Mesendoderm (in vitro differentiated cells): ENCODE measurements at regions not wholly inside any gene's neighbourhood (a gene's known extent, or its start where the extent isn't known, plus 50 kb on each side); places are given as distances from the start of the nearest gene placed in this dataset.

ENCODE experiments used
- DNase-seq: peaks from one replicate; pipeline ENCODE4 v3.0.0; 2013
- H2AK5ac ChIP-seq: 2 replicates; pipeline ENCODE4 v1.6.1; 2013; ENCODE audit warnings: low read length, inconsistent platforms
- H2BK120ac ChIP-seq: 2 replicates; pipeline ENCODE4 v1.6.1; 2013; ENCODE audit warnings: low read depth, mild to moderate bottlenecking, low read length, moderate library complexity, mixed read lengths
- H2BK15ac ChIP-seq: replicated peaks from 2 replicates; pipeline ENCODE4 v1.6.1; 2013; ENCODE audit warnings: low read depth, mild to moderate bottlenecking, moderate library complexity
- H2BK5ac ChIP-seq: 2 replicates; pipeline ENCODE4 v1.6.1; 2013; ENCODE audit warnings: low read length, inconsistent platforms
- H3K18ac ChIP-seq: 2 replicates; pipeline ENCODE4 v1.6.1; 2013; ENCODE audit warnings: mild to moderate bottlenecking, low read length, mixed read lengths
- H3K23ac ChIP-seq: one replicate; pipeline ENCODE4 v1.6.1; 2013; ENCODE audit warnings: low read length
- H3K27ac ChIP-seq: 2 replicates; pipeline ENCODE4 v1.5.1; 2013; ENCODE audit warnings: low read depth, mild to moderate bottlenecking, inconsistent platforms, low read length, moderate library complexity
- H3K27me3 ChIP-seq: 2 replicates; pipeline ENCODE4 v1.6.1; 2013; ENCODE audit warnings: low read length, control low read depth, mild to moderate bottlenecking, inconsistent platforms; ENCODE audit not compliant: insufficient read depth, poor library complexity
- H3K36me3 ChIP-seq: 2 replicates; pipeline ENCODE4 v1.6.1; 2013; ENCODE audit warnings: low read length, inconsistent platforms; ENCODE audit not compliant: control insufficient read depth, insufficient read depth
- H3K4ac ChIP-seq: one replicate; pipeline ENCODE4 v1.6.1; 2013; ENCODE audit warnings: low read depth, mild to moderate bottlenecking, low read length, moderate library complexity
- H3K4me1 ChIP-seq: 2 replicates; pipeline ENCODE4 v1.6.1; 2013; ENCODE audit warnings: low read depth, low read length, inconsistent platforms; ENCODE audit not compliant: control insufficient read depth
- H3K4me2 ChIP-seq: 2 replicates; pipeline ENCODE4 v1.6.1; 2013; ENCODE audit warnings: low read length
- H3K4me3 ChIP-seq: 2 replicates; pipeline ENCODE4 v1.5.1; 2013; ENCODE audit warnings: mild to moderate bottlenecking, low read length
- H3K56ac ChIP-seq: one replicate; pipeline ENCODE4 v1.6.1; 2013; ENCODE audit warnings: low read length
- H3K79me1 ChIP-seq: 2 replicates; pipeline ENCODE4 v1.6.1; 2013; ENCODE audit warnings: low read length, inconsistent platforms
- H3K79me2 ChIP-seq: 2 replicates; pipeline ENCODE4 v1.6.1; 2013; ENCODE audit warnings: mild to moderate bottlenecking, low read length; ENCODE audit not compliant: control insufficient read depth, insufficient read depth
- H3K9ac ChIP-seq: 2 replicates; pipeline ENCODE4 v1.6.1; 2013; ENCODE audit warnings: low read length, inconsistent platforms
- H4K5ac ChIP-seq: one replicate; pipeline ENCODE4 v1.6.1; 2013; ENCODE audit warnings: low read length
- H4K8ac ChIP-seq: one replicate; pipeline ENCODE4 v1.6.1; 2013; ENCODE audit warnings: low read depth, mild to moderate bottlenecking, control low read depth, low read length, moderate library complexity
- WGBS: extraction: QIAGEN DNeasy Blood & Tissue Kit; methylation state at CpG from one replicate; pipeline ENCODE4 v1.1.7; 2013; ENCODE audit warnings: low lambda C conversion rate, missing lambda C conversion rate; ENCODE audit not compliant: insufficient coverage; ENCODE audit errors: extremely low coverage; 5-methylcytosine and 5-hydroxymethylcytosine counted together

GRCh38 chr9:101893661-101894646 lies 155.5 kb upstream of the GRIN3A start:
- no peak for DNase-seq
- Histone ChIP-seq H3K27me3 (no peaks in the 10 kb centered on the region), H3K4me2 (no peak overlapping the region), H3K79me2 (no peaks in the 10 kb centered on the region), H3K4me3 (no peak overlapping the region), H3K56ac (no peak overlapping the region), H3K9ac (no peak overlapping the region), H3K79me1 (no peaks in the 10 kb centered on the region), H3K36me3 (no peaks in the 10 kb centered on the region), H3K27ac (no peak overlapping the region), H4K8ac (no peak overlapping the region), H2BK120ac (no peak overlapping the region), H2AK5ac (no peak overlapping the region), H2BK15ac (no peak overlapping the region), H2BK5ac (no peak overlapping the region), H3K18ac (no peak overlapping the region), H3K4me1 (no peaks in the 10 kb centered on the region), H3K4ac (no peak overlapping the region), H4K5ac (no peak overlapping the region), H3K23ac (no peak overlapping the region)
- no CpG with 5 or more reads among the region's 7 CpGs for WGBS

- no peak overlapping the region for H3K23ac ChIP-seq
- H2AK5ac ChIP-seq: no peak overlapping the region
- no peaks in the 10 kb centered on the region for H3K79me1 ChIP-seq
- H3K4ac ChIP-seq: no peak overlapping the region
- no peaks in the 10 kb centered on the region for H3K27me3 ChIP-seq
- H4K8ac ChIP-seq: no peak overlapping the region
- no peak overlapping the region for H4K5ac ChIP-seq
- H3K18ac ChIP-seq: no peak overlapping the region
- H3K4me1 ChIP-seq: no peaks in the 10 kb centered on the region
- no peak overlapping the region for H2BK120ac ChIP-seq
- H3K79me2 ChIP-seq: no peaks in the 10 kb centered on the region
- WGBS: no CpG with 5 or more reads among the region's 2 CpGs
- H3K4me3 ChIP-seq: no peak overlapping the region
- no peak overlapping the region for H3K4me2 ChIP-seq
- DNase-seq: peak; percentile 11
- H3K36me3 ChIP-seq: no peaks in the 10 kb centered on the region
- H2BK15ac ChIP-seq: no peak overlapping the region
- H3K9ac ChIP-seq: no peak overlapping the region
- no peak overlapping the region for H3K27ac ChIP-seq
- H3K56ac ChIP-seq: no peak overlapping the region
- H2BK5ac ChIP-seq: no peak overlapping the region
Measured at GRCh38 chr9:101881508-101881907, 143.1 kb upstream of the GRIN3A start.

GRCh38 chr9:101880846-101881245 lies 142.4 kb upstream of the GRIN3A start:
- H3K27me3 ChIP-seq: no peaks in the 10 kb centered on the region
- no peaks in the 10 kb centered on the region for H3K4me1 ChIP-seq
- H3K18ac ChIP-seq: no peak overlapping the region
- no peak for DNase-seq
- no peak overlapping the region for H3K4ac ChIP-seq
- no peak overlapping the region for H3K9ac ChIP-seq
- no peak overlapping the region for H4K8ac ChIP-seq
- H2BK120ac ChIP-seq: no peak overlapping the region
- H3K23ac ChIP-seq: no peak overlapping the region
- no peak overlapping the region for H2BK15ac ChIP-seq
- H3K27ac ChIP-seq: no peak overlapping the region
- no peak overlapping the region for H3K56ac ChIP-seq
- H3K79me2 ChIP-seq: no peaks in the 10 kb centered on the region
- H4K5ac ChIP-seq: no peak overlapping the region
- H3K4me2 ChIP-seq: no peak overlapping the region
- H3K4me3 ChIP-seq: no peak overlapping the region
- no peak overlapping the region for H2BK5ac ChIP-seq
- no peaks in the 10 kb centered on the region for H3K36me3 ChIP-seq
- H2AK5ac ChIP-seq: no peak overlapping the region
- H3K79me1 ChIP-seq: no peaks in the 10 kb centered on the region

GRCh38 chr9:101878734-101879133 lies 140.3 kb upstream of the GRIN3A start:
- Histone ChIP-seq H3K27me3 (no peaks in the 10 kb centered on the region), H2BK120ac (no peak overlapping the region), H3K4me2 (no peak overlapping the region), H3K79me1 (no peaks in the 10 kb centered on the region), H3K56ac (no peak overlapping the region), H3K23ac (no peak overlapping the region), H3K27ac (no peak overlapping the region), H3K4ac (no peak overlapping the region), H3K4me3 (no peak overlapping the region), H4K8ac (no peak overlapping the region), H3K36me3 (no peaks in the 10 kb centered on the region), H2AK5ac (no peak overlapping the region), H3K79me2 (no peaks in the 10 kb centered on the region), H3K4me1 (no peaks in the 10 kb centered on the region), H3K9ac (no peak overlapping the region), H3K18ac (no peak overlapping the region), H4K5ac (no peak overlapping the region), H2BK15ac (no peak overlapping the region), H2BK5ac (no peak overlapping the region)
- no peak for DNase-seq
- WGBS: no CpG with 5 or more reads among the region's 4 CpGs

GRCh38 chr9:101877439-101877838 lies 139.0 kb upstream of the GRIN3A start:
- Histone ChIP-seq H3K56ac (no peak overlapping the region), H3K18ac (no peak overlapping the region), H3K36me3 (no peaks in the 10 kb centered on the region), H3K4ac (no peak overlapping the region), H2BK15ac (no peak overlapping the region), H2BK5ac (no peak overlapping the region), H3K9ac (no peak overlapping the region), H2AK5ac (no peak overlapping the region), H3K79me2 (no peaks in the 10 kb centered on the region), H3K23ac (no peak overlapping the region), H4K8ac (no peak overlapping the region), H3K79me1 (no peaks in the 10 kb centered on the region), H3K4me1 (no peaks in the 10 kb centered on the region), H3K4me2 (no peak overlapping the region), H2BK120ac (no peak overlapping the region), H3K4me3 (no peak overlapping the region), H4K5ac (no peak overlapping the region), H3K27ac (no peak overlapping the region), H3K27me3 (no peaks in the 10 kb centered on the region)
- WGBS: no CpG with 5 or more reads among the region's 1 CpG
- DNase-seq: no peak

- WGBS: no CpG with 5 or more reads among the region's 2 CpGs
- Histone ChIP-seq H3K9ac (no peak overlapping the region), H3K36me3 (no peaks in the 10 kb centered on the region), H4K8ac (no peak overlapping the region), H3K23ac (no peak overlapping the region), H2BK15ac (no peak overlapping the region), H3K27me3 (no peaks in the 10 kb centered on the region), H2BK120ac (no peak overlapping the region), H3K4me3 (no peak overlapping the region), H3K18ac (no peak overlapping the region), H3K4me2 (no peak overlapping the region), H3K79me2 (no peaks in the 10 kb centered on the region), H4K5ac (no peak overlapping the region), H3K4me1 (no peaks in the 10 kb centered on the region), H2AK5ac (no peak overlapping the region), H2BK5ac (no peak overlapping the region), H3K27ac (no peak overlapping the region), H3K79me1 (no peaks in the 10 kb centered on the region), H3K56ac (no peak overlapping the region), H3K4ac (no peak overlapping the region)
- DNase-seq: no peak
Measured at GRCh38 chr9:101861472-101861871, 123.0 kb upstream of the GRIN3A start.
